Gastroesophageal sphincter (tissue), 3 donors: ENCODE measurements at regions not wholly inside any gene's neighbourhood (a gene's known extent, or its start where the extent isn't known, plus 50 kb on each side); places are given as distances from the start of the nearest gene placed in this dataset.

Experiments used
- POLR2A ChIP-seq, 2 donors: fragments of 450-650 bp; IDR thresholded peaks; one replicate each; pipeline ENCODE4 v1.6.1; 2017; ENCODE audit warnings: antibody characterized with exemption in 2 of 2, mild to moderate bottlenecking in 2 of 2, moderate library complexity in 1 of 2
- POLR2AphosphoS5 ChIP-seq: sonication (generic); formaldehyde crosslinking; IDR thresholded peaks from one replicate; pipeline ENCODE4 v1.6.1; 2017; ENCODE audit warnings: antibody characterized with exemption
- TF ChIP-seq, protein P1 (sequence below), 4 experiments: fragments of 200-600 bp in 2 of 4; fragments of 450-650 bp in 2 of 4; sonication (generic) in 1 of 4; IDR thresholded peaks; one replicate each; pipeline ENCODE4 v1.5.1; 2017 to 2019; ENCODE audit warnings: antibody characterized with exemption in 4 of 4, mild to moderate bottlenecking in 2 of 4, moderate library complexity in 2 of 4

DNA sequence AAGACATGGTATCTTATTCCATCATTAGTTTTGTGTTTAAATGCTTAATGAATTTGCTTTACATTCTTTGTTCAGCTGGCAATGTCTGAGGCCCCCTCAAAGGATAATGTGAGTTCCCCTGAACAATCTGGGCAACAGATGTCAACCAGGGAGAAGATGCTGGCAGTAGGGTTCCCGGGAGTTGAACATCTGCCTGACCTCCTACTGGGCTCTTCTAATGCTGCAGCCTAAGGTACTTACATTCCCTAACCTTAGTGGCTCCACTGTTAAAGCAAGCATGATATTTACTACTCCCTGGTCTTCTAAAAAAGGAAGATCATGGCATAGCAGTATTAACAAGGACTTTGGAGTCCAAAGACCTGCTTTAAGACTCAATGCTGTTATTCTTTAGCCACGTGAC lies 574.9 kb upstream of the NR5A2 start:
- no peak for TF ChIP-seq POLR2A (IDR thresholded peaks at IDR 0.05)
- TF ChIP-seq, protein P1, sequence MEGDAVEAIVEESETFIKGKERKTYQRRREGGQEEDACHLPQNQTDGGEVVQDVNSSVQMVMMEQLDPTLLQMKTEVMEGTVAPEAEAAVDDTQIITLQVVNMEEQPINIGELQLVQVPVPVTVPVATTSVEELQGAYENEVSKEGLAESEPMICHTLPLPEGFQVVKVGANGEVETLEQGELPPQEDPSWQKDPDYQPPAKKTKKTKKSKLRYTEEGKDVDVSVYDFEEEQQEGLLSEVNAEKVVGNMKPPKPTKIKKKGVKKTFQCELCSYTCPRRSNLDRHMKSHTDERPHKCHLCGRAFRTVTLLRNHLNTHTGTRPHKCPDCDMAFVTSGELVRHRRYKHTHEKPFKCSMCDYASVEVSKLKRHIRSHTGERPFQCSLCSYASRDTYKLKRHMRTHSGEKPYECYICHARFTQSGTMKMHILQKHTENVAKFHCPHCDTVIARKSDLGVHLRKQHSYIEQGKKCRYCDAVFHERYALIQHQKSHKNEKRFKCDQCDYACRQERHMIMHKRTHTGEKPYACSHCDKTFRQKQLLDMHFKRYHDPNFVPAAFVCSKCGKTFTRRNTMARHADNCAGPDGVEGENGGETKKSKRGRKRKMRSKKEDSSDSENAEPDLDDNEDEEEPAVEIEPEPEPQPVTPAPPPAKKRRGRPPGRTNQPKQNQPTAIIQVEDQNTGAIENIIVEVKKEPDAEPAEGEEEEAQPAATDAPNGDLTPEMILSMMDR (IDR thresholded peaks at IDR 0.05) = no peak
- TF ChIP-seq POLR2AphosphoS5 = no peak
